GM12878 (cell line): ENCODE measurements at regions not wholly inside any gene's neighbourhood (a gene's known extent, or its start where the extent isn't known, plus 50 kb on each side); places are given as distances from the start of the nearest gene placed in this dataset.

Experiments used
- ATAC-seq: fragments of 200-7000 bp; cut with Tn5 transposase; 3 replicates; pipeline ENCODE4 v1.9.1; 2020; ENCODE audit warnings: mild to moderate bottlenecking, moderate library complexity
- BruUV-seq: library from RNA; stranded (reverse); fragments of 400-500 nt; replicated peaks from 2 replicates; lab custom pipeline; 2021; lab: Mats Ljungman, UMichigan
- CTCF ChIA-PET: fragments of 300-600 bp; sonication (Branson Sonifier 250); formaldehyde crosslinking; extraction: SDS; loops from one replicate; lab custom pipeline; 2021; ENCODE audit warnings: inconsistent platforms; lab: Yijun Ruan, JAX
- POLR2A ChIA-PET: fragments of 350-600 bp; formaldehyde crosslinking; extraction: SDS; loops from one replicate; lab custom pipeline; 2021; ENCODE audit warnings: inconsistent platforms; lab: Charles Lee
- RAD21 ChIA-PET: fragments of 300-600 bp; sonication (Branson Sonifier 250); formaldehyde crosslinking; loops from one replicate; lab custom pipeline; 2023; ENCODE audit warnings: antibody characterized with exemption; ENCODE audit not compliant: unreplicated experiment; lab: Charles Lee
- SMC1A ChIA-PET: fragments of 300-600 bp; sonication (Branson Sonifier 250); formaldehyde crosslinking; loops from one replicate; lab custom pipeline; 2023; ENCODE audit not compliant: unreplicated experiment, uncharacterized antibody; lab: Charles Lee
- DNase-seq: peaks from one replicate; pipeline ENCODE4 v3.0.0-alpha.2; 2011; ENCODE audit warnings: low read depth, low spot score
- FAIRE-seq: peaks from 3 replicates; lab custom pipeline; 2011; peaks lifted over from hg19 to GRCh38; lab: Jason Lieb, UNC
- H2AFZ ChIP-seq: 2 replicates; pipeline ENCODE4 v1.6.0; 2011; ENCODE audit warnings: low read depth, low read length, control low read depth; ENCODE audit not compliant: control insufficient read depth
- H3K27ac ChIP-seq: 2 replicates; pipeline ENCODE4 v1.5.1; 2011; ENCODE audit warnings: control low read depth; ENCODE audit not compliant: control insufficient read depth, insufficient read depth
- H3K27me3 ChIP-seq, 2 experiments: replicated peaks in 1 of 2; 2 replicates each; pipeline versions ENCODE4 v1.6.0 to v1.6.1; 2011; ENCODE audit warnings: low read length in 1 of 2; ENCODE audit not compliant: control insufficient read depth in 2 of 2, insufficient read depth in 2 of 2
- H3K36me3 ChIP-seq, 2 experiments: 2 replicates each; pipeline ENCODE4 v1.5.1; 2011; ENCODE audit warnings: low read length in 1 of 2; ENCODE audit not compliant: control insufficient read depth in 2 of 2, insufficient read depth in 2 of 2
- H3K4me1 ChIP-seq: 2 replicates; pipeline ENCODE4 v1.6.1; 2011; ENCODE audit warnings: mild to moderate bottlenecking, low read length, moderate library complexity, mixed read lengths; ENCODE audit not compliant: control insufficient read depth, insufficient read depth
- H3K4me2 ChIP-seq: 2 replicates; pipeline ENCODE4 v1.6.0; 2011; ENCODE audit warnings: control low read depth; ENCODE audit not compliant: control insufficient read depth, insufficient read depth
- H3K4me3 ChIP-seq: fragments of 200-600 bp; sonication (generic); 2 replicates; pipeline ENCODE4 v1.5.1; 2016
- H3K79me2 ChIP-seq: 2 replicates; pipeline ENCODE4 v1.6.0; 2011; ENCODE audit warnings: low read length; ENCODE audit not compliant: control insufficient read depth, insufficient read depth
- H3K9ac ChIP-seq: 2 replicates; pipeline ENCODE4 v1.8.0; 2011; ENCODE audit warnings: low read length, control low read depth, mixed read lengths; ENCODE audit not compliant: control insufficient read depth, insufficient read depth
- H3K9me3 ChIP-seq: replicated peaks from 3 replicates; pipeline ENCODE4 v1.5.1; 2011; ENCODE audit warnings: mild to moderate bottlenecking, low read length; ENCODE audit not compliant: control insufficient read depth, insufficient read depth
- H4K20me1 ChIP-seq: 2 replicates; pipeline ENCODE4 v1.6.0; 2011; ENCODE audit not compliant: control insufficient read depth, insufficient read depth
- CEBPB ChIP-seq, 2 experiments: fragments of 150-350 bp in 1 of 2; IDR thresholded peaks; 2 replicates each; pipeline ENCODE4 v1.6.1; 2012 to 2014; ENCODE audit warnings: low read depth in 2 of 2, low read length in 2 of 2, borderline replicate concordance in 1 of 2, inconsistent platforms in 1 of 2
- CREB1 ChIP-seq: IDR thresholded peaks from 2 replicates; pipeline ENCODE4 v1.6.1; 2012; ENCODE audit warnings: low read depth, mild to moderate bottlenecking, inconsistent platforms
- E2F8 ChIP-seq: fragments of 450-650 bp; IDR thresholded peaks from 2 replicates; pipeline ENCODE4 v1.6.1; 2018; ENCODE audit warnings: mild to moderate bottlenecking, low read depth, moderate library complexity; ENCODE audit not compliant: partially characterized antibody
- EZH2 ChIP-seq: IDR thresholded peaks from 2 replicates; pipeline ENCODE4 v1.6.1; 2012; ENCODE audit warnings: low read depth, mild to moderate bottlenecking, control low read depth, inconsistent platforms, low read length, borderline replicate concordance; ENCODE audit not compliant: control insufficient read depth
- HDGF ChIP-seq: fragments of 450-650 bp; IDR thresholded peaks from 2 replicates; pipeline ENCODE4 v1.6.1; 2016; ENCODE audit warnings: antibody characterized with exemption
- MTA3 ChIP-seq: IDR thresholded peaks from 2 replicates; pipeline ENCODE4 v1.6.1; 2012; ENCODE audit warnings: low read length, inconsistent platforms, borderline replicate concordance
- NBN ChIP-seq: fragments of 450-650 bp; IDR thresholded peaks from 2 replicates; pipeline ENCODE4 v1.6.1; 2016
- POLR2AphosphoS2 ChIP-seq: IDR thresholded peaks from 2 replicates; pipeline ENCODE4 v1.6.1; 2011; ENCODE audit warnings: low read depth, mild to moderate bottlenecking, low read length, improper control_type of control experiment, moderate library complexity
- RELB ChIP-seq: fragments of 450-650 bp; IDR thresholded peaks from 2 replicates; pipeline ENCODE4 v1.6.1; 2017; ENCODE audit warnings: low read depth, mild to moderate bottlenecking, moderate library complexity
- RUNX3 ChIP-seq: IDR thresholded peaks from 2 replicates; pipeline ENCODE4 v1.6.1; 2012; ENCODE audit warnings: low read length, inconsistent platforms
- SMAD5 ChIP-seq: IDR thresholded peaks from 2 replicates; pipeline ENCODE4 v1.6.1; 2016; ENCODE audit warnings: antibody characterized with exemption, low read depth
- SRF ChIP-seq, 2 experiments: IDR thresholded peaks; 2 replicates each; pipeline ENCODE4 v1.6.1; 2011; ENCODE audit warnings: low read depth in 2 of 2, low read length in 2 of 2, mild to moderate bottlenecking in 1 of 2, moderate library complexity in 1 of 2
- SUZ12 ChIP-seq: fragments of 200-600 bp; sonication (generic); IDR thresholded peaks from one replicate; pipeline ENCODE4 v1.6.1; 2018; ENCODE audit warnings: antibody characterized with exemption, mild to moderate bottlenecking; ENCODE audit not compliant: unreplicated experiment
- TCF7 ChIP-seq: IDR thresholded peaks from 2 replicates; pipeline ENCODE4 v1.6.1; 2014; ENCODE audit warnings: antibody characterized with exemption, borderline replicate concordance
- WRNIP1 ChIP-seq: IDR thresholded peaks from 2 replicates; pipeline ENCODE4 v1.6.1; 2011; ENCODE audit warnings: low read depth, low read length, improper control_type of control experiment, borderline replicate concordance
- ZZZ3 ChIP-seq: IDR thresholded peaks from 2 replicates; pipeline ENCODE4 v1.6.1; 2011; ENCODE audit warnings: low read depth; ENCODE audit not compliant: control insufficient read depth, insufficient read length
- WGBS: methylation state at CpG from one replicate; pipeline ENCODE4 v1.1.6; 2016; ENCODE audit warnings: low lambda C conversion rate; ENCODE audit not compliant: insufficient replicate concordance, insufficient coverage; ENCODE audit errors: missing lambda C conversion rate; 5-methylcytosine and 5-hydroxymethylcytosine counted together
- in situ Hi-C: fragments of 300-500 bp; cut with MboI; formaldehyde crosslinking; loops from 9 replicates; pipeline ENCODE4 v1.14.3; 2018; ENCODE audit warnings: mixed read lengths
- intact Hi-C: fragments of 100-400 bp; cut with micrococcal nuclease; formaldehyde crosslinking; loops from one replicate; pipeline ENCODE4 v1.14.2; 2022; ENCODE audit not compliant: unreplicated experiment
- TF ChIP-seq, protein P1 (sequence below): fragments of 450-650 bp; IDR thresholded peaks from 2 replicates; pipeline ENCODE4 v1.6.1; 2018; ENCODE audit warnings: borderline replicate concordance, mild to moderate bottlenecking; ENCODE audit not compliant: partially characterized antibody

DNA sequence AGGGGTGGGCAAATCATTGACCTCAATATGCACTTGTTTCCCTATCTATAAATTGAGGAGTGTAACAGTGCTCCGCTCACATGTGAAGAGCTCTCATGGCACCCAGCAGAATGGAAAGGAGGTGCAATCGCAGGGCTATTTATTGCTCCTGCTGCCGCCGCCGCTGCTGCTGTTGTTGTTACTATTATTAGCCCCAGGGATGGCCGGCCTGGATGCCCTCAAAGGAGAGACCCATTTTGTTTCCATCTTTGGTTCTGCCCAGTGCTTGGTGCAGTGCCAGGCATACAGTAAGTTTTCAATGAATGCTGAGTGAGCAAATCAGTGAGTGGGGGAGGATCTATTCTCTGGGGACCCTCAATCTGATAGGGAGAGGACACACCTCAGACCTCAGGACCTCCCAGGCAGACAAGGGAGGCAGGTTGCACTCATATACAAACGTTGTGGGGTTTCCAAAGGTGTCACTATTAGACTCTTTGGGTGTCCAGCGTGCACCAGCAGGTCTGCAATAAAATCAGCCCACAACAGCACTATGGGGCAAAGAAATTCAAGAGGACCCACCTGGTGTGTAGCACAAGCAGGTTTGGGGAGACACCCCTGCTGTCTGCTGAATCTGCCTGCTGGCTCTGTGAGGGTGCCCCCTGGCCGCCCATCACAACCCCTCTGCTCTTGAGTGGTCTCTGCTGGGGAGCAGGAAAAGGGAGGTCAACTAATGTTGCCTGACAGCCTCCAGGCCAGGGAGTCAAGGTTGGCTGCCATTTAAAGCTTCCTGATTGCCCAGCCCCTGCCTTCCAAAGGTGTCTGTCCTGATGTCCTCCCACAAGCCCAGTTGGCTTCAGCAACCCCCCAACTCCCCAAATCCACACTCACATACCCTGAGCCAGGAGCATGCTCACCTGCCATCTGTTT lies 136.3 kb downstream of the ACTL8 start (continued):
- TF ChIP-seq, protein P1, sequence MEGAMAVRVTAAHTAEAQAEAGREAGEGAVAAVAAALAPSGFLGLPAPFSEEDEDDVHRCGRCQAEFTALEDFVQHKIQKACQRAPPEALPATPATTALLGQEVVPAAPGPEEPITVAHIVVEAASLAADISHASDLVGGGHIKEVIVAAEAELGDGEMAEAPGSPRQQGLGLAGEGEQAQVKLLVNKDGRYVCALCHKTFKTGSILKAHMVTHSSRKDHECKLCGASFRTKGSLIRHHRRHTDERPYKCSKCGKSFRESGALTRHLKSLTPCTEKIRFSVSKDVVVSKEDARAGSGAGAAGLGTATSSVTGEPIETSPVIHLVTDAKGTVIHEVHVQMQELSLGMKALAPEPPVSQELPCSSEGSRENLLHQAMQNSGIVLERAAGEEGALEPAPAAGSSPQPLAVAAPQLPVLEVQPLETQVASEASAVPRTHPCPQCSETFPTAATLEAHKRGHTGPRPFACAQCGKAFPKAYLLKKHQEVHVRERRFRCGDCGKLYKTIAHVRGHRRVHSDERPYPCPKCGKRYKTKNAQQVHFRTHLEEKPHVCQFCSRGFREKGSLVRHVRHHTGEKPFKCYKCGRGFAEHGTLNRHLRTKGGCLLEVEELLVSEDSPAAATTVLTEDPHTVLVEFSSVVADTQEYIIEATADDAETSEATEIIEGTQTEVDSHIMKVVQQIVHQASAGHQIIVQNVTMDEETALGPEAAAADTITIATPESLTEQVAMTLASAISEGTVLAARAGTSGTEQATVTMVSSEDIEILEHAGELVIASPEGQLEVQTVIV = no peak
- TF ChIP-seq SRF (IDR thresholded peaks at IDR 0.05; ENCODE audit: low read depth in 2 of 2, low read length in 2 of 2) (no peak), WRNIP1 (no peak), SUZ12 (no peak), CREB1 (no peak)

GRCh38 chr1:17892225-17892624 lies 137.1 kb downstream of the ACTL8 start:
- in situ Hi-C loops (no loop called here), intact Hi-C loops (no loop called here)
- ATAC-seq = no peak
- FAIRE-seq = no peak
- ChIA-PET SMC1A (no interaction called here), POLR2A (no interaction called here), CTCF (no interaction called here), RAD21 (no interaction called here)
- no peaks in the 10 kb centered on the region for H4K20me1 ChIP-seq
- no peaks in the 10 kb centered on the region for H3K36me3 ChIP-seq
- BruUV-seq = no TSS peak
- H3K4me3 ChIP-seq = no peak overlapping the region
- H2AFZ ChIP-seq = no peak overlapping the region
- no peak overlapping the region for H3K4me2 ChIP-seq
- DNase-seq = no peak
- H3K79me2 ChIP-seq = no peaks in the 10 kb centered on the region
- H3K27me3 ChIP-seq = no peaks in the 10 kb centered on the region
- H3K9ac ChIP-seq = no peak overlapping the region
- H3K4me1 ChIP-seq = no peaks in the 10 kb centered on the region
- no peak overlapping the region for H3K27ac ChIP-seq
- no peaks in the 10 kb centered on the region for H3K9me3 ChIP-seq
- 14% methylated on average over 8 of the region's 8 CpGs for WGBS
- TF ChIP-seq MTA3 = no peak
- no peak for TF ChIP-seq POLR2AphosphoS2
- no peak for TF ChIP-seq NBN
- TF ChIP-seq WRNIP1 = no peak
- no peak for TF ChIP-seq RELB
- TF ChIP-seq EZH2 = no peak
- TF ChIP-seq RUNX3 = no peak
- TF ChIP-seq SMAD5 = no peak
- no peak for TF ChIP-seq HDGF
- TF ChIP-seq TCF7 = no peak
- no peak for TF ChIP-seq ZZZ3
- TF ChIP-seq CEBPB (IDR thresholded peaks at IDR 0.05; ENCODE audit: borderline replicate concordance in 1 of 2, low read depth in 2 of 2, low read length in 2 of 2) = no peak
- TF ChIP-seq E2F8 = no peak
